ENCODE measurements at regions not wholly inside any gene's neighbourhood (a gene's known extent, or its start where the extent isn't known, plus 50 kb on each side); places are given as distances from the start of the nearest gene placed in this dataset.

DNA sequence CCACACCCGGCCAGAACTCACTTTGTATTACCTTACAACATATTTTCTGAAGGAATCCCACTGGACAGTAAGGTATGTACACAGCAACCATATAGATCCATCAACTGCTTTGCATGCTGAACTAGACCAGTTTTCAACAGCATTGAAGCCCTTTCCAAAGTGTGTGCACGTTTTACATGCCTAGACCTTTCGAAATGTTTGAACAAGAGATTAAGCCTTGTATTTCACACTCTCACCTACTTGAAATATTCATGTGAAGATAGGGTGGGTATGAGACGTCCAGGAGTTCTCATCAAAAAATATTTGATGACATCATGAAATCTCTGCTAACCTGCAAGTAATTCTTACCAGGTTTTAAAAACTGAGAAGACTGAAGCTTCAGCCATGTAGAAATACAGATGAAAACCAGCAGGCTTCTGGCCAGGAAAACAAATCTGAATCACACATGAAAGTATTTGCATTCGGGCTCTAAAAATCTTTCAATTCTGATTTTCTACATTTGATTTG lies 387.0 kb upstream of the PSMD7 start:
- Mint-ChIP-seq H3K36me3 (ENCODE audit: low read depth) (no peaks in the 10 kb centered on the region), H3K27me3 (ENCODE audit: insufficient read depth) (peaks cover 4% of the 10 kb centered on the region), H3K9me3 (no peaks in the 10 kb centered on the region), H3K27ac (no peak overlapping the region), H3K4me1 (no peaks in the 10 kb centered on the region), H3K4me3 (no peak overlapping the region)
- H3K4me3 ChIP-seq (ENCODE audit: low read length): no peak overlapping the region
- H3K4me1 ChIP-seq (ENCODE audit: control insufficient read depth, insufficient read depth, low read length): no peaks in the 10 kb centered on the region
- no peaks in the 10 kb centered on the region for H3K36me3 ChIP-seq (ENCODE audit: control insufficient read depth, insufficient read depth, low read length)
- 60 to 85% methylated on average over 1 to 5 of the region's 5 CpGs for WGBS, 2 experiments (ENCODE audit: insufficient coverage in 1 of 2, insufficient read length in 1 of 2)
- TF ChIP-seq, protein P1, sequence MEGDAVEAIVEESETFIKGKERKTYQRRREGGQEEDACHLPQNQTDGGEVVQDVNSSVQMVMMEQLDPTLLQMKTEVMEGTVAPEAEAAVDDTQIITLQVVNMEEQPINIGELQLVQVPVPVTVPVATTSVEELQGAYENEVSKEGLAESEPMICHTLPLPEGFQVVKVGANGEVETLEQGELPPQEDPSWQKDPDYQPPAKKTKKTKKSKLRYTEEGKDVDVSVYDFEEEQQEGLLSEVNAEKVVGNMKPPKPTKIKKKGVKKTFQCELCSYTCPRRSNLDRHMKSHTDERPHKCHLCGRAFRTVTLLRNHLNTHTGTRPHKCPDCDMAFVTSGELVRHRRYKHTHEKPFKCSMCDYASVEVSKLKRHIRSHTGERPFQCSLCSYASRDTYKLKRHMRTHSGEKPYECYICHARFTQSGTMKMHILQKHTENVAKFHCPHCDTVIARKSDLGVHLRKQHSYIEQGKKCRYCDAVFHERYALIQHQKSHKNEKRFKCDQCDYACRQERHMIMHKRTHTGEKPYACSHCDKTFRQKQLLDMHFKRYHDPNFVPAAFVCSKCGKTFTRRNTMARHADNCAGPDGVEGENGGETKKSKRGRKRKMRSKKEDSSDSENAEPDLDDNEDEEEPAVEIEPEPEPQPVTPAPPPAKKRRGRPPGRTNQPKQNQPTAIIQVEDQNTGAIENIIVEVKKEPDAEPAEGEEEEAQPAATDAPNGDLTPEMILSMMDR (conservative IDR thresholded peaks at IDR 0.05): no peak
- no peaks in the 10 kb centered on the region for H3K9me3 ChIP-seq (ENCODE audit: control insufficient read depth, low read length)
- H3K9ac ChIP-seq (ENCODE audit: extremely low read depth, low read length, poor library complexity, severe bottlenecking): no peak overlapping the region
- no peaks in the 10 kb centered on the region for H3K27me3 ChIP-seq (ENCODE audit: control insufficient read depth, insufficient read depth, low read length, poor library complexity, severe bottlenecking)
- H3K27ac ChIP-seq (ENCODE audit: low read depth, low read length): no peak overlapping the region
- DNase-seq: no peak

DNA sequence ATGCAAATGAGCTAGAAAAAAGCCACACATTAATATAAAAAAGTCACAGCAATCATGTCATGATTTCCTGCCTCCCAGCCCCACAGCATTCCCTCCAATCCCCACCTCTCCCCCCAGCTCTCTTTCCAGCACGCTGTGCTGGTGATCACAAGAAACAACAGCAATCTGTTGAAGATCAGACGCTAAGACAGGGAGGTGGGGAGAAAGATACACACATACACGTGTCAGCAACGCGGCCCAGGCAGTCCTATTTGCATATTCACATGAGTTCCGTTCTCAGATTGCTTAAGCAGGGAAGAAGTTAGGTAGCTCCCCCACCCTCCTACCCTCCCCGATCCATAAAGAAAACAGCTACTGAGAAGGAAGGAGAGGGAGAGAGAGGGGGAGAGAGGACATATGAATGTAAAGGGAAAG lies 405.5 kb upstream of the PSMD7 start:
- H3K36me3 Mint-ChIP-seq (ENCODE audit: low read depth): no peaks in the 10 kb centered on the region
- Histone ChIP-seq H3K4me1 (ENCODE audit: control insufficient read depth, insufficient read depth, low read length) (peaks cover 7% of the 10 kb centered on the region), H3K36me3 (ENCODE audit: control insufficient read depth, insufficient read depth, low read length) (no peaks in the 10 kb centered on the region), H3K4me3 (ENCODE audit: low read length) (peak overlapping the region; percentile 64), H3K9ac (ENCODE audit: extremely low read depth, low read length, poor library complexity, severe bottlenecking) (no peak overlapping the region), H3K27me3 (ENCODE audit: control insufficient read depth, insufficient read depth, low read length, poor library complexity, severe bottlenecking) (no peaks in the 10 kb centered on the region), H3K9me3 (ENCODE audit: control insufficient read depth, low read length) (no peaks in the 10 kb centered on the region), H3K27ac (ENCODE audit: low read depth, low read length) (peak overlapping the region; percentile 36)
- H3K4me3 Mint-ChIP-seq: peak overlapping the region; percentile 52
- H3K27ac Mint-ChIP-seq: peak overlapping the region; percentile 6
- TF ChIP-seq, protein P1 (conservative IDR thresholded peaks at IDR 0.05): no peak
- H3K4me1 Mint-ChIP-seq: peaks cover 36% of the 10 kb centered on the region
- WGBS, 2 experiments (ENCODE audit: insufficient coverage in 1 of 2, insufficient read length in 1 of 2): 4% methylated on average over 6 of the region's 7 CpGs; no CpG with 5 or more reads in 1 of the 2 experiments
- peak; percentile 79 for DNase-seq
- no peaks in the 10 kb centered on the region for H3K9me3 Mint-ChIP-seq
- peaks cover 16% of the 10 kb centered on the region for H3K27me3 Mint-ChIP-seq (ENCODE audit: insufficient read depth)

DNA sequence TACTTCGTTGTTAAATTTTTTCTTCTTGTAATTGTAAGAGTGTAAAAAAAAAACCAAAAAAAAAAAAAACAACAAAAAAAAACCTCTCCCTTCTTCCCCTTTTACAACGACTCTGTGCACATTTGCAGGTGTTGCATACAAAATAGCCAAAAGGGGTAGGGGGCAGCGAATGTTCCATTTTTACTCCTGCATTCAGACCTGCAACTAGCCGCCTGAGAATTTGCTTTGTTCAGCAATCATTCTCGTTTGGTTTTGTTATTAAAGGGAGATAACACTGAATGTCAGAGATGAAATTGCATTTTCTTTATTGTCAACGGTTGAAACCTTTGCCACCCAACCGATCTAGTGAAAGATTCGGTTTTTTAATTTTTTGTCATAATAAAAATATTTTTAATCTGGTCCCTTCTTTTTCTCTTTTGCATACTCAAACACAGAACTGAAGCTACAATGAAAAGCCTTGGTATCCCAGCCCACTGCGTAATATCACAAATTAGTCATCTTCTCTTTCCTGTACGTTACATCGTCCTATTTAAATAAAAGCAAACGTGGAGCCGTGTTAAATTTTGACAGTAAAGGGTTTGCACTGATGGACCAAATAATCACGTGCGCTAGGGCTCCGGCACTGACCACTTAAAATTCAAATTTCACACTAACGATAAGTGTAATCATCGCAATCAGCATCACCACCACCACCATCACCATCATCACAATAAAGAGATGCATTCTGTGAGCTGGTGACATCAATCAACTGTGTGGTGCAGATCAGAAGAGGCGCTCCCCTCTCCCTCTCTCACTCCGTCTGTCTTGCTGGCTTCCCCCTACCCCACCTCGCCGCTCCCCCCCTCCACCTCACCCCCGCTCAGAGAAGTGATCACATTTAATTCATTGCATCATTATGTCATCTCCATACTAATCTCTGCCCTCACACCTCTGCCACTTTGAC lies 406.2 kb upstream of the PSMD7 start:
- Histone ChIP-seq H3K4me1 (ENCODE audit: control insufficient read depth, insufficient read depth, low read length) (peaks cover 7% of the 10 kb centered on the region), H3K4me3 (ENCODE audit: low read length) (peak overlapping the region; percentile 64), H3K27me3 (ENCODE audit: control insufficient read depth, insufficient read depth, low read length, poor library complexity, severe bottlenecking) (no peaks in the 10 kb centered on the region), H3K9ac (ENCODE audit: extremely low read depth, low read length, poor library complexity, severe bottlenecking) (no peak overlapping the region), H3K27ac (ENCODE audit: low read depth, low read length) (peak overlapping the region; percentile 36), H3K9me3 (ENCODE audit: control insufficient read depth, low read length) (no peaks in the 10 kb centered on the region), H3K36me3 (ENCODE audit: control insufficient read depth, insufficient read depth, low read length) (no peaks in the 10 kb centered on the region)
- H3K27ac Mint-ChIP-seq: peak overlapping the region; percentile 6
- H3K4me3 Mint-ChIP-seq: peak overlapping the region; percentile 52
- H3K36me3 Mint-ChIP-seq (ENCODE audit: low read depth): no peaks in the 10 kb centered on the region
- TF ChIP-seq, protein P1 (conservative IDR thresholded peaks at IDR 0.05): no peak
- no peak for DNase-seq
- H3K4me1 Mint-ChIP-seq: peaks cover 39% of the 10 kb centered on the region
- 38 to 54% methylated on average over 12 to 21 of the region's 23 CpGs for WGBS, 2 experiments (ENCODE audit: insufficient coverage in 1 of 2, insufficient read length in 1 of 2)
- peaks cover 16% of the 10 kb centered on the region for H3K27me3 Mint-ChIP-seq (ENCODE audit: insufficient read depth)
- H3K9me3 Mint-ChIP-seq: no peaks in the 10 kb centered on the region

Data from endodermal cell (in vitro differentiated cells).